ENCODE measurements at regions not wholly inside any gene's neighbourhood (a gene's known extent, or its start where the extent isn't known, plus 50 kb on each side); places are given as distances from the start of the nearest gene placed in this dataset.
A peak's percentile ranks its signal among the peaks of the same experiment; 100 is the strongest.

GRCh38 chr13:73873940-73874830 lies 260.0 kb downstream of the KLF12 start:
- H3K27me3 ChIP-seq (ENCODE audit: control insufficient read depth in 3 of 3, insufficient read depth in 3 of 3, low read length in 3 of 3) = no peaks in the 10 kb centered on the region
- FAIRE-seq (no peak), DNase-seq (peak; percentile 8 to 66)
- H3K9me3 ChIP-seq (ENCODE audit: control insufficient read depth in 2 of 2, insufficient read depth in 1 of 2, low read depth in 1 of 2, low read length in 1 of 2) = peaks cover 0 to 4% of the 10 kb centered on the region in 2 donors
- H3K4me3 ChIP-seq (ENCODE audit: low read depth in 1 of 3, low read length in 3 of 3) = no peak overlapping the region
- peak overlapping the region in 2 of 3 donors; percentile 12 to 32 for H3K27ac ChIP-seq (ENCODE audit: low read depth in 1 of 3, low read length in 2 of 3)
- H3K4me1 ChIP-seq (ENCODE audit: control insufficient read depth in 3 of 3, insufficient read depth in 2 of 3, low read depth in 1 of 3, low read length in 2 of 3) = peaks cover 0 to 3% (median 0%) of the 10 kb centered on the region in 3 donors
- WGBS, 3 donors = 16 to 53% (median 38%) methylated on average over 5 of the region's 5 CpGs
- no peaks in the 10 kb centered on the region for H3K36me3 ChIP-seq (ENCODE audit: control insufficient read depth in 3 of 3, insufficient read depth in 2 of 3, low read depth in 1 of 3, low read length in 3 of 3)

DNA sequence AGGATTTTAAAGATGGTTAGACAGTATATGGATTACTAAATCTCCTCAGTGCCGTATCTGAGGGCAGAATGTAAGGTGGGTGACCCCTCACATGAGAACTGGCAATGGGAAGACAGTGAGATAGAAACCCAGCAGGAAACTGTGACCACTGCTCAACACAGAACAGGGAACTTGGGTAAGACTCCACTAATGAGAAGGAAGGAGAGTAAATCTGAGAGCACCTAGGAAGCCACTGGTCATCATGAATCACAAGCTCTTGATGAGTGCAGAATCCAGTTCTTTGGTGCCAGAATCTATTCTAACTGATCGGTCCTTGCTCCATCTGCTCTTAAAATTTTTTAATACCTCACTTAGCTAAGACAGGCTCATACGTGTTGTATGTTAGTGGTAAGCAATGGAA lies 261.8 kb downstream of the KLF12 start:
- no peaks in the 10 kb centered on the region for H3K36me3 ChIP-seq (ENCODE audit: control insufficient read depth in 3 of 3, insufficient read depth in 2 of 3, low read depth in 1 of 3, low read length in 3 of 3)
- no peak overlapping the region for H3K27ac ChIP-seq (ENCODE audit: low read depth in 1 of 3, low read length in 2 of 3)
- WGBS, 3 donors = 82 to 94% (median 92%) methylated on average over 3 of the region's 3 CpGs
- DNase-seq = no peak
- no peak overlapping the region for H3K4me3 ChIP-seq (ENCODE audit: low read depth in 1 of 3, low read length in 3 of 3)
- H3K4me1 ChIP-seq (ENCODE audit: control insufficient read depth in 3 of 3, insufficient read depth in 2 of 3, low read depth in 1 of 3, low read length in 2 of 3) = peaks cover 0 to 3% (median 0%) of the 10 kb centered on the region in 3 donors
- FAIRE-seq = no peak
- no peaks in the 10 kb centered on the region for H3K27me3 ChIP-seq (ENCODE audit: control insufficient read depth in 3 of 3, insufficient read depth in 3 of 3, low read length in 3 of 3)
- H3K9me3 ChIP-seq (ENCODE audit: control insufficient read depth in 2 of 2, insufficient read depth in 1 of 2, low read depth in 1 of 2, low read length in 1 of 2) = no peaks in the 10 kb centered on the region

DNA sequence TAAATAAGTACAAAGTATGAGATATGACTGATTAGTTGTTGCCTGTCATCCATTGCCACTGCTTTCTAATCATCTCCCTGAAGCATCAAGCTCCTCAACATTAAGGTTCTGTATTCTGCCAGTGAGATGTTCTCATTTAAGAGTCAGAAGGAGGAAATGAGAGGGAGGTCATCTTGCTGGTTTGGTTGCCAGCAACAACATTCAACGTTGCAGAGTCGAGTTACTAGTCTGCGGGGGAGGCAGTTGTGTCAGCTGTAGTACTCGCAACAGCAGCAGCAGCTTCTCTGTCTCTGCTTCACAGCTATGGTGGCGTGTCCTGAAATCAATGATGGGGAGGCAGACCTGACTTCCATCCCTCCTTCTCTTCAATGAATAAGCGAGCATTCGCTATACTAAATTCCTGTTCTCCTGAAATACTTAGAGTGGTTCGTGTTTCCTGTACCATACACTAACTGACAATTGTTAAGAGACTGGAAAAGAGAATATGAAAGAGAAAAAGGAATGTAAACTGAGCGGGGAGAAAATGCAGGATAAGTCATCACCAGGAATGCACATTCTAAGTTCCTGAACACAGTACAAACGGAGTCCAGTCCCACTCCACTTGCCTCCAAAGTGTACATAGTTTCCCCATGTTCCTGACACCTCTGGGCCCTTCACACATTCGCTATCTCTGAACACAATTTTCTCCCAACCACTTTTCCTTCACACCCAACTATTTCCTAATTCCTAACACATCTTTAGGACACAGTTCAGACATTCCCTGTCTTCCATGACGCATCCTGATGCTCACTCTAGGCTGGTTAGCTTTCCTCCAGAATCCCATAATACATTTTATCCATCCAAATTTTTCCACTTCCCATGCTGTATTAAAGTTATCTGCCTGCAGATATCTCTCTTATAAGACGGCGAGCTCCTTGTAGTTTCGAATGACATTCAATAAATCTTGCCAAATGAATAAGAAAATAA lies 263.0 kb downstream of the KLF12 start:
- Histone ChIP-seq H3K36me3 (ENCODE audit: control insufficient read depth in 3 of 3, insufficient read depth in 2 of 3, low read depth in 1 of 3, low read length in 3 of 3) (no peaks in the 10 kb centered on the region), H3K27ac (ENCODE audit: low read depth in 1 of 3, low read length in 2 of 3) (no peak overlapping the region), H3K27me3 (ENCODE audit: control insufficient read depth in 3 of 3, insufficient read depth in 3 of 3, low read length in 3 of 3) (no peaks in the 10 kb centered on the region), H3K4me1 (ENCODE audit: control insufficient read depth in 3 of 3, insufficient read depth in 2 of 3, low read depth in 1 of 3, low read length in 2 of 3) (peaks cover 0 to 3% (median 0%) of the 10 kb centered on the region in 3 donors), H3K4me3 (ENCODE audit: low read depth in 1 of 3, low read length in 3 of 3) (no peak overlapping the region), H3K9me3 (ENCODE audit: control insufficient read depth in 2 of 2, insufficient read depth in 1 of 2, low read depth in 1 of 2, low read length in 1 of 2) (no peaks in the 10 kb centered on the region)
- FAIRE-seq = no peak
- 81 to 94% (median 88%) methylated on average over 15 of the region's 15 CpGs for WGBS, 3 donors
- DNase-seq = no peak

- Histone ChIP-seq H3K36me3 (ENCODE audit: control insufficient read depth in 3 of 3, insufficient read depth in 2 of 3, low read depth in 1 of 3, low read length in 3 of 3) (no peaks in the 10 kb centered on the region), H3K27ac (ENCODE audit: low read depth in 1 of 3, low read length in 2 of 3) (no peak overlapping the region), H3K4me1 (ENCODE audit: control insufficient read depth in 3 of 3, insufficient read depth in 2 of 3, low read depth in 1 of 3, low read length in 2 of 3) (peaks cover 0 to 3% (median 0%) of the 10 kb centered on the region in 3 donors), H3K9me3 (ENCODE audit: control insufficient read depth in 2 of 2, insufficient read depth in 1 of 2, low read depth in 1 of 2, low read length in 1 of 2) (no peaks in the 10 kb centered on the region), H3K27me3 (ENCODE audit: control insufficient read depth in 3 of 3, insufficient read depth in 3 of 3, low read length in 3 of 3) (no peaks in the 10 kb centered on the region), H3K4me3 (ENCODE audit: low read depth in 1 of 3, low read length in 3 of 3) (no peak overlapping the region)
- FAIRE-seq (no peak), DNase-seq (peak; percentile 10 to 26)
- 42 to 71% (median 65%) methylated on average over 5 of the region's 5 CpGs for WGBS, 3 donors
These were observed 264.0 kb downstream of the KLF12 start for GRCh38 chr13:73870036-73870741.

DNA sequence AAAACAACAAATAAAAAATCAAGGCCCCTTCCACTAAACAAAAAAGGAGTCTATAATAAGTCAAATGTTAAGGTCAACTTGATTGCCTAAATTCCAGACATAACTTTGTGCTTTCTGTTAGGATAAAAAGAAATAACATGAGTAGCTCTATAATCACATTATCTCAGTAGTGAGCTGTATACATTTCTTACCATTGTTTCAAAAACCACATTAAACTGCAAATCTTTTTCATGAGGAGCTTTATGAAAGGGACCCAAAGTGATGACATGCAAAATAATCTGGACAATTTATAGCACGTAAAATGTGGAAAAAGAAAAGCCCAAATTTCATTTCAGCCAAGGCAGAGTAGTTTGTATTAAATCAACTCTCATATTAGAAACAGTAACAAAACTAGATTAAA lies 269.2 kb downstream of the KLF12 start:
- no peak for FAIRE-seq

GRCh38 chr13:73861136-73861535 lies 273.1 kb downstream of the KLF12 start:
- Histone ChIP-seq H3K27me3 (ENCODE audit: control insufficient read depth in 3 of 3, insufficient read depth in 3 of 3, low read length in 3 of 3) (no peaks in the 10 kb centered on the region), H3K27ac (ENCODE audit: low read depth in 1 of 3, low read length in 2 of 3) (no peak overlapping the region), H3K9me3 (ENCODE audit: control insufficient read depth in 2 of 2, insufficient read depth in 1 of 2, low read depth in 1 of 2, low read length in 1 of 2) (no peaks in the 10 kb centered on the region), H3K4me3 (ENCODE audit: low read depth in 1 of 3, low read length in 3 of 3) (no peak overlapping the region), H3K36me3 (ENCODE audit: control insufficient read depth in 3 of 3, insufficient read depth in 2 of 3, low read depth in 1 of 3, low read length in 3 of 3) (no peaks in the 10 kb centered on the region), H3K4me1 (ENCODE audit: control insufficient read depth in 3 of 3, insufficient read depth in 2 of 3, low read depth in 1 of 3, low read length in 2 of 3) (no peaks in the 10 kb centered on the region)
- FAIRE-seq (no peak), DNase-seq (peak in 1 of 2 donors; percentile 3)
- WGBS, 3 donors = 90 to 94% (median 91%) methylated on average over 2 of the region's 2 CpGs

More for the DNA sequence above, 269.2 kb downstream of the KLF12 start:
- no peak overlapping the region for H3K4me3 ChIP-seq (ENCODE audit: low read depth in 1 of 3, low read length in 3 of 3)
- DNase-seq = no peak
- no peaks in the 10 kb centered on the region for H3K27me3 ChIP-seq (ENCODE audit: control insufficient read depth in 3 of 3, insufficient read depth in 3 of 3, low read length in 3 of 3)
- no peaks in the 10 kb centered on the region for H3K9me3 ChIP-seq (ENCODE audit: control insufficient read depth in 2 of 2, insufficient read depth in 1 of 2, low read depth in 1 of 2, low read length in 1 of 2)
- no peaks in the 10 kb centered on the region for H3K36me3 ChIP-seq (ENCODE audit: control insufficient read depth in 3 of 3, insufficient read depth in 2 of 3, low read depth in 1 of 3, low read length in 3 of 3)
- 93 to 98% (median 95%) methylated on average over 1 of the region's 1 CpG for WGBS, 3 donors
- no peaks in the 10 kb centered on the region for H3K4me1 ChIP-seq (ENCODE audit: control insufficient read depth in 3 of 3, insufficient read depth in 2 of 3, low read depth in 1 of 3, low read length in 2 of 3)
- no peak overlapping the region for H3K27ac ChIP-seq (ENCODE audit: low read depth in 1 of 3, low read length in 2 of 3)

DNA sequence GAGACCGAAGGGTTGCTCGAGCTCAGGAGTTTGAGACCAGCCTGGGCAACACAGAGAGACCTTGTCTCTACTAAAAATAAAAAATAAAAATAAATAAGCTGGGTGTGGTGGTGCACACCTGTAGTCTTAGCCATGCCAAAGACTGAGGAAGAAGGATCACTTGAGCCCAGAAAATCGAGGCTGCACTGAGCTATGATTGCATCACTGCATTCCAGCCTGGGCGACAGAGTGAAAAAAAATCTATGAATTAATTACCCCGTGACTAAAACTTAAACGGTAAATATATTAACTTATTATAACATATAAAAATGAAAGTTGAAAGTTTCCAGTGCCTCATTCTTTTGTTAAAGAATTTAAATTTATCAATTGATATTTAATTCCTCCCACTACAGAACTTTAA lies 273.7 kb downstream of the KLF12 start:
- no peak overlapping the region for H3K4me3 ChIP-seq (ENCODE audit: low read depth in 1 of 3, low read length in 3 of 3)
- no peak for FAIRE-seq
- no peaks in the 10 kb centered on the region for H3K36me3 ChIP-seq (ENCODE audit: control insufficient read depth in 3 of 3, insufficient read depth in 2 of 3, low read depth in 1 of 3, low read length in 3 of 3)
- 83 to 84% (median 84%) methylated on average over 6 of the region's 6 CpGs for WGBS, 3 donors
- H3K9me3 ChIP-seq (ENCODE audit: control insufficient read depth in 2 of 2, insufficient read depth in 1 of 2, low read depth in 1 of 2, low read length in 1 of 2) = no peaks in the 10 kb centered on the region
- no peaks in the 10 kb centered on the region for H3K4me1 ChIP-seq (ENCODE audit: control insufficient read depth in 3 of 3, insufficient read depth in 2 of 3, low read depth in 1 of 3, low read length in 2 of 3)
- no peak for DNase-seq
- no peak overlapping the region for H3K27ac ChIP-seq (ENCODE audit: low read depth in 1 of 3, low read length in 2 of 3)
- H3K27me3 ChIP-seq (ENCODE audit: control insufficient read depth in 3 of 3, insufficient read depth in 3 of 3, low read length in 3 of 3) = no peaks in the 10 kb centered on the region

GRCh38 chr13:73859841-73860240 lies 274.4 kb downstream of the KLF12 start:
- no peaks in the 10 kb centered on the region for H3K4me1 ChIP-seq (ENCODE audit: control insufficient read depth in 3 of 3, insufficient read depth in 2 of 3, low read depth in 1 of 3, low read length in 2 of 3)
- FAIRE-seq = no peak
- no peaks in the 10 kb centered on the region for H3K9me3 ChIP-seq (ENCODE audit: control insufficient read depth in 2 of 2, insufficient read depth in 1 of 2, low read depth in 1 of 2, low read length in 1 of 2)
- 67 to 71% (median 70%) methylated on average over 4 of the region's 4 CpGs for WGBS, 3 donors
- no peaks in the 10 kb centered on the region for H3K36me3 ChIP-seq (ENCODE audit: control insufficient read depth in 3 of 3, insufficient read depth in 2 of 3, low read depth in 1 of 3, low read length in 3 of 3)
- H3K4me3 ChIP-seq (ENCODE audit: low read depth in 1 of 3, low read length in 3 of 3) = no peak overlapping the region
- DNase-seq = peak in 1 of 2 donors; percentile 35
- no peaks in the 10 kb centered on the region for H3K27me3 ChIP-seq (ENCODE audit: control insufficient read depth in 3 of 3, insufficient read depth in 3 of 3, low read length in 3 of 3)
- no peak overlapping the region for H3K27ac ChIP-seq (ENCODE audit: low read depth in 1 of 3, low read length in 2 of 3)

Measured in small intestine (tissue), 7 donors.